H1 (cell line): ENCODE measurements at regions not wholly inside any gene's neighbourhood (a gene's known extent, or its start where the extent isn't known, plus 50 kb on each side); places are given as distances from the start of the nearest gene placed in this dataset.
A peak's percentile ranks its signal among the peaks of the same experiment; 100 is the strongest.

ENCODE experiments used
- ATF2 ChIP-seq: IDR thresholded peaks from 2 replicates; pipeline ENCODE4 v1.6.1; 2012; ENCODE audit warnings: low read length, inconsistent platforms
- CHD2 ChIP-seq: IDR thresholded peaks from 2 replicates; pipeline ENCODE4 v1.6.1; 2012; ENCODE audit warnings: low read length, improper control_type of control experiment
- CTCF ChIP-seq, 3 experiments: IDR thresholded peaks; 1 replicate in 2 of 3; 2 replicates in 1 of 3; pipeline versions ENCODE4 v1.5.1 to v1.6.1; 2011; ENCODE audit warnings: low read length in 3 of 3, mild to moderate bottlenecking in 3 of 3, inconsistent platforms in 2 of 3, low read depth in 1 of 3, moderate library complexity in 1 of 3; ENCODE audit not compliant: insufficient read depth in 1 of 3; ENCODE audit errors: control extremely low read depth in 1 of 3
- EP300 ChIP-seq, 2 experiments: IDR thresholded peaks; 1 replicate in 1 of 2; 2 replicates in 1 of 2; pipeline ENCODE4 v1.6.1; 2011 to 2012; ENCODE audit warnings: low read depth in 2 of 2, low read length in 2 of 2, mild to moderate bottlenecking in 2 of 2, borderline replicate concordance in 1 of 2, inconsistent platforms in 1 of 2, moderate library complexity in 1 of 2
- NANOG ChIP-seq: IDR thresholded peaks from 2 replicates; pipeline ENCODE4 v1.6.1; 2011; ENCODE audit warnings: low read length, low read depth, mild to moderate bottlenecking, inconsistent platforms; ENCODE audit not compliant: insufficient read depth, poor library complexity, severe bottlenecking
- POLR2A ChIP-seq, 2 experiments: IDR thresholded peaks; 1 replicate in 1 of 2; 2 replicates in 1 of 2; pipeline ENCODE4 v1.6.1; 2011; ENCODE audit warnings: low read depth in 2 of 2, low read length in 2 of 2, mild to moderate bottlenecking in 2 of 2; ENCODE audit errors: control extremely low read depth in 1 of 2
- POLR2AphosphoS5 ChIP-seq: IDR thresholded peaks from 2 replicates; pipeline ENCODE4 v1.6.1; 2011; ENCODE audit warnings: low read depth, low read length
- RAD21 ChIP-seq, 2 experiments: IDR thresholded peaks in 1 of 2; conservative IDR thresholded peaks in 1 of 2; 2 replicates each; pipeline ENCODE4 v1.6.1; 2011; ENCODE audit warnings: low read depth in 2 of 2, low read length in 2 of 2, improper control_type of control experiment in 1 of 2, inconsistent platforms in 1 of 2, mild to moderate bottlenecking in 1 of 2, moderate library complexity in 1 of 2
- SIX5 ChIP-seq: IDR thresholded peaks from 2 replicates; pipeline ENCODE4 v1.6.1; 2011; ENCODE audit warnings: mild to moderate bottlenecking, low read depth, low read length
- SP2 ChIP-seq: IDR thresholded peaks from 2 replicates; pipeline ENCODE4 v1.6.1; 2012; ENCODE audit warnings: mild to moderate bottlenecking, low read length, inconsistent platforms
- TCF12 ChIP-seq: IDR thresholded peaks from 2 replicates; pipeline ENCODE4 v1.6.1; 2011; ENCODE audit warnings: low read depth, mild to moderate bottlenecking, low read length

GRCh38 chr10:128859738-128860386, 607.2 kb upstream of the MGMT start:
- TF ChIP-seq CTCF (IDR thresholded peaks at IDR 0.05; ENCODE audit: control extremely low read depth in 1 of 3, insufficient read depth in 1 of 3, low read depth in 1 of 3, low read length in 3 of 3) (peak in 2 of 3 experiments; percentile 42 to 60; a peak in 2 of 4 replicates), ATF2 (no peak), TCF12 (no peak), EP300 (IDR thresholded peaks at IDR 0.05; ENCODE audit: borderline replicate concordance in 1 of 2, low read depth in 2 of 2, low read length in 2 of 2) (no peak), SIX5 (no peak), POLR2A (IDR thresholded peaks at IDR 0.05; ENCODE audit: control extremely low read depth in 1 of 2, low read depth in 2 of 2, low read length in 2 of 2) (no peak), SP2 (no peak), POLR2AphosphoS5 (no peak), NANOG (no peak), RAD21 (IDR thresholded peaks at IDR 0.05 in 1 of 2, conservative IDR thresholded peaks at IDR 0.05 in 1 of 2; ENCODE audit: low read depth in 2 of 2, low read length in 2 of 2) (peak; percentile 61 to 68), CHD2 (no peak)
